ENCODE measurements at regions not wholly inside any gene's neighbourhood (a gene's known extent, or its start where the extent isn't known, plus 50 kb on each side); places are given as distances from the start of the nearest gene placed in this dataset.

DNA sequence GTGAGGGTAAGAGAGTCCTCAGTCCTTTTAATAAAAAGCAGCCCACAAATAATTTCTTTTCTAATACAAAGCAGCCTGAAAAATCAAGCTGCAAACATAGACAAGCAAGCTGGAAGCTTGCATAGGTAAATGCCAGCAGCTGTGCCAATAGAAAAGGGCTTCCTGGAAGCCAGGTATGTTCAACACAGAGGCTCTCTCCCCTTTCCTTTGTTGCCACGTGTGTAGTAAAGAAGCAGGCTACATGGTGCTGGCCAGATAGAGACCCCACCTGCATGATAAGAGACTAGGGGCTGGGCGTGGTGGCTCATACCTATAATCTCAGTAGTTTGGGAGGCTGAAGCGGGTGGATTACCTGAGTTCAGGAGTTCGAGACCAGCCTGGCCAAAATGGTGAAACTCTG is 50.1 kb upstream of the ERRFI1 start:
- Mint-ChIP-seq H3K27ac (no peak overlapping the region), H3K4me1 (no peaks in the 10 kb centered on the region), H3K9me3 (no peaks in the 10 kb centered on the region), H3K4me3 (no peak overlapping the region), H3K36me3 (no peaks in the 10 kb centered on the region), H3K27me3 (ENCODE audit: low read depth in 3 of 3) (peaks cover 2 to 16% (median 4%) of the 10 kb centered on the region in 3 donors)
- DNase-seq, result no peak
